HG02884 (cell line): ENCODE measurements at regions not wholly inside any gene's neighbourhood (a gene's known extent, or its start where the extent isn't known, plus 50 kb on each side); places are given as distances from the start of the nearest gene placed in this dataset.
A peak's percentile ranks its signal among the peaks of the same experiment; 100 is the strongest.

Source experiments
- ATAC-seq: cut with Tn5 transposase; IDR thresholded peaks from one replicate; pipeline ENCODE4 v1.9.1; 2021; ENCODE audit warnings: mild to moderate bottlenecking, moderate library complexity; ENCODE audit not compliant: unreplicated experiment

DNA sequence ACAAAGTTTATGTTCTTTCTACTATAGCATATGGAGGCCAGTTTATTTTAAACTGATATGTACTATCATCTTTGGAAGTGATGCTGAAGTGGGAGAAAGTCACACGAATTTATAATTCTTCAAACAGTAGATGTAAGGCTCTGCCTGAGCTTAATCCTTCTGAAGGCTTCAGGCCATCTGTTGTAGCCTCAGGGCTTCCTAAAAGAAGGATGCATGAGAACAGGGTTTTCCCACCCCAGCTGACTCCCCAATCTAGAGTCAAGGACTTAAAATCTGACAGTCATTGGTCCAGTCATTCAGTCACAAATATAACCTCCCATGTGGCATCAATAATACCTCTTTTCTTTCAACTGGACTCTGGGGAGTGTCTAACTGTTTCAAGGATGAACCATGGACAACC lies 330.5 kb downstream of the KCNS3 start:
- ATAC-seq, result no peak

GRCh38 chr2:18200771-18201170 lies 322.3 kb downstream of the KCNS3 start:
- ATAC-seq, result no peak

DNA sequence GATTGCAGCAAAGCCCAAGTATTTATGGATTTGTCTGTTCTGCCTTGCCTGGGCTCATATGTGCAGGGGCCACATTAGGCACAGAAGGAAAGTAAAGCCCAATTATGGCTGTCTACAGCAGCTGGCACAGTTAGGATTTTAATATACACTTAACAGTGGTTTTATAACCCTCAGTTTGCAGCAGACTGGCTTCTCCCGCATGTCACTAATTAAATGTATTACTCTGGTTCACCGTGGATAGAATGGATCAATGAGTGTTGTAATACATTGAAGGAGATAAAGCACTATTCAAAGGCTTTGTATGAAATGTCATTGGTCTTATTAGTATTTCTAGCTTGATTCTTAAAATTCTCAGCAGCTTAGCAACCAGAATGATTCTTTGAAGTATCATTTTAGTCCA lies 320.2 kb downstream of the KCNS3 start:
- no peak for ATAC-seq

DNA sequence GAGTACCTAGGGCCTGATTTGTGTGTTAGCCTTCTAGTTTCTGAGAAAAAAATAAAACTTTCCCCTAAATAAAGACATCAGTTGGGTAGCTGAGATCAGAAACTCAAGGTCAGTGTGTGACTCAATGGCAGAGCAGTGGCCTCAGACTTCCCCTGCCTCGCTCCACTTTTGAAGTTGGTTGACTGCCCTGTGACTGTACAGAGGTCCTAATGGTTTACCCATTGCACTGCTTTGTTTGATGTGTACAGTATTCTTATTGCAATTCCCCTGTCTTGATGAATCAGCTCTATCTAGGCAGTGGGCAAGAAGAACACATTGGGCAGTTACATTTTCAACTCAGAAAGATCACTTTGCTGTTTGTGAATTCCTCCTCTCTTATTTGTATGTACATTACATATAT lies 315.7 kb downstream of the KCNS3 start:
- no peak for ATAC-seq

DNA sequence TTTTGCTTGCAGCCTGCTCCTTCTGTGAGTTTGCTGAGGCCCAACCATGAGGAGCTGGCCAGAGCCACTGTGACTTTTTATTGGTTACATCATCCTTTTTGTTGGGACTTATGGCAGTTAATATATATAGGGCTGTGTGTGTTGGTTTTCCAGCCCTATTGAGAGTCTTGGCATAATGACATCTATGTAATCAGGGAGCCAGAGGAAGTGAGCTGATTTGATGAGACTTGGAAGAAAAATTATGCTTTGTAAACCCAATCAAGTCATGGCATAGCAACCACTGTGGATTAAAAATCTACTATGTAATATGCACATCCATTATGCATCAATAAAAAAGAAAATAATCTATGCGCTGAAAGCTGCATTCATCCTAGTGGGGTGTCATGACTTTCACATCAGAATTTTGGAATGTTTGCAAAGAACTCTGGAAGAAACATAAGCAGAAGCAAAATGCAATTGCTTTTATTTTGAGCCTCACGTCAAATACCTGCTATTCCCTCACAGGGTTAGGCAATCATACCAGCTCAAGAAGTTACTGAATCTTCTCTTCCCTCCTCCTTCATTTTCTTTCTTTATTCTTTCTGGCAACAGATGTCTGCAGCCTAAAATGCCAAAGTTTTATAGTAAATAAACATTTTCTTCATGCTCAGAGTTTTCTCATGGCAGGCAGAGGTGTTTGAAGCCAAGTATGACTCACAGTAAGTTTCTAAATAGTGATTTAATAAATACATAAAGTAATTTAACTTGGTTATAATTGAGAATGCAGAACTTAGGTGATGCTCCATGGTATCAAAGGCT lies 308.5 kb downstream of the KCNS3 start:
- ATAC-seq, result no peak

- no peak for ATAC-seq
Observed at GRCh38 chr2:18182861-18183260, 304.4 kb downstream of the KCNS3 start.

GRCh38 chr2:18180912-18181311 lies 302.4 kb downstream of the KCNS3 start:
- ATAC-seq, result no peak

- ATAC-seq, result no peak
Observed at GRCh38 chr2:18180031-18180610, 301.7 kb downstream of the KCNS3 start.

- peak; percentile 90 for ATAC-seq
Observed at GRCh38 chr2:18178736-18179349, 300.4 kb downstream of the KCNS3 start.

DNA sequence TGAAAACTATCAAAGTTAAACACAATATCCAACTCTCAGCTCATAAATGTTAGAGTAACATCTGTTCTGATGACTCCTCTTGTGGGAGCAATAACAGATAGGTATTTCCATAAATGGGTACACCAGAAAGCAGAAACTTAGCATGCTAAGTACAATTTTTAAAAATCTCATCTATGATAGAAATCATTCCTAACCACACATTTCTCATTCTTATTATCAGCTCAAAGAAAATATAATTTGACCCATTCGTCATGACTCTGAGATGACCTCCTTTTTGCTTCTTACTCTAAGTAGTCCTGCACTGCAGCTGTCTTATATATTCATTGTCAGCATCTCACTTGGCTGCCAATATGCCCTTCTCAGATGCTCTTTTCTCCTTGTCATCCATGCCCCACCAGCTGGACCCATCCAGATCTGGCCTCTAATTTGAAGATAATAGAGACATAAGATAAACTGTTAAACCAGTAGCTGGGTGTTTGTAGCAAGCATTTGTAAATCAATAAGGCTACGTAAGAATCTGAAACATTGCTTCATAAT lies 298.3 kb downstream of the KCNS3 start:
- ATAC-seq, result no peak

DNA sequence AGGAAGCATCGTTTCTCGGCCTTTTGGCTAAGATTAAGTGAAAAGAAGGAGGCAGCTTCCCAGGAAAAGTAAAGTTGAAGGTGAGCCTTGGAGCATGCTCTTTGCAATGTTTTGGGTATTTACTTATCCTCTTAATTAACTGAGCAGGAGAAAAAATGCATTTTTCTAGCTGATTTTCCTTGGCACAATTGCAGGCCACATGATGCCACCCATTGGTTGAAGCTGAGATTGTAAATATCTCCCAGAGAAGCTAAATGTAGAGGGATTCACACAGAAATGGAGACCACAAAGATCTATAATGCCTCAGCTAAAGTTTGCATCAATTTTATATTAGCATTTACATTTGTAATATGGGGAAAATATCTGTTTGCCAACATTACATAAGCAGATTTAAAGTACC lies 294.1 kb downstream of the KCNS3 start:
- no peak for ATAC-seq

DNA sequence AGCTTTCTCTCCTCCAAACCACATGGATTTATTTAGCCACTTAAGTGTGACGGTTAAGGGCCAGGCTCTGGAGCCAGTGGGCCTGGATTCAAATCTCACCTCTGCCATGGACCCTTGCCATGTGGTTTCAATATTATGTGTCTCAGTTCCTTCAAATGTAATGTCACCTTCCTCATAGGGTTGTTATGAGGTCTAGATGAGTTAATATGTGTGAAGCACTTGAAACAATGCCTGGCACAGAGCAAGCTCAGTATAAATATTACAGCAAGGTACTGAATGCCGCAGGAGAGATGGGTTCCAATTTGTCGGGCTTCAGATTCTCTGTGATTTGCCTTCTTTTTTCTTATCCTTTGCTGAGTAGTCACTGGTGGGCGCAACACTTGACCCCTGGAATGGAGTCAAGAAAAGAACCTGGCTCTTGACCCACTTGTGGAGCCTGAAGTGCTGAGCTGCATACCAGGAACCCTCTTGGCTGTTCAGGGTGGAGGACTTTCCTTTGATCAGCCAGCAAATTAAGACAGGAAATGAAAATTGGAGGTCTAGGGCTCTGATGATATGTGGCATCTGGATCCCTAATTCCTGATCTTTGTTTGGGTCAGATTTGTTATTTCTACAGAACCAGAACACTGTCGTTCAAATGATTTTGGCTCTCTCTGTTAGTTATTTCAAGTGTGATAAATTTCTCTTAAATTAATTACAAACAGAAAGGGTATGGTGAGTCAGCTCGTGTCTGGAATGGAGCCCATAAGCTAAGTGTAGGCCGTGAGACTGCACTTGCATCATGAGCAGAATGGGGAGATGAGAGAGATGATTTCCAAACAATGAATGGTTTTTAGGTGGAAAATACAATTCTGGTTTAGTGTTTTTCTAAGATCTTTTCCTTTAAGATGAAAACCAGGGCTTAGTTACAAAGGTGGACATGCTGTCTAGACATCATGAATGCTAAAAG lies 293.0 kb downstream of the KCNS3 start:
- no peak for ATAC-seq

DNA sequence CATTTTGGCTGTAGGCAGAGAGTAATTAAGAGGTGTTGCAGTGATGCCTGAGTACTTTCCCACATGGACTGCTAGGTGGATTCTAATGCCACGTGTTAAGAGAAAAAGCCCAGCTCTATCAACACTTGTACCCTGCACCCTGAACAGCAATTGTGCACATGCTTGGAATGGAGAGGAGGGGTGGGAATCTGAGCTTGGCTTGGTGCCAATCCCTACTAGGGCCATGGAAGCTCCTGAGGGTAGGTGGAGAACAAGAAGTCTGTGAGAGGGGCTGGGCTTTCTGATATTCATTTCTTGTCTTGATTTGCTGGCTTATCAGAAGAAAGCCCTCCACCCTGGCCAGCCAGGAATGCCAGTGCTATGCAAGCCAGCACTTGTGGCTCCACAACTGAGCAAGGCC lies 292.2 kb downstream of the KCNS3 start:
- no peak for ATAC-seq

GRCh38 chr2:18169893-18170175 lies 291.4 kb downstream of the KCNS3 start:
- no peak for ATAC-seq

GRCh38 chr2:18169121-18169892 lies 290.8 kb downstream of the KCNS3 start:
- no peak for ATAC-seq

DNA sequence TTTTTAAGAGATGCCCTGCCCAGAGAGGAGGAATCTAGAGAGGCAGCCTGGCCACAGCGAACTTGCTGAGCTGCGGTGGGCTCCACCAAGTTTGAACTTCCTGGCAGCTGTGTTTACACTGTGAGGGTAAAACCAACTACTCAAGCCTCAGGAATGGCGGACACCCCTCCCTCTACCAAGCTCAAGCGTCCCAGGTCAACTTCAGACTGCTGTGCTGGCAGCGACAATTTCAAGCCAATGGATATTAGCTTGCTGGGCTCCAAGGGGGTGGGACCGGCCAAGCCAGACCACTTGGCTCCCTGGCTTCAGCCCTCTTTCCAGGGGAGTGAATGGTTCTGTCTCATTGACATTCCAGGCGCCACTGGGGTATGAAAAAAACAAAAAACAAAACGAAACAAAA lies 289.4 kb downstream of the KCNS3 start:
- no peak for ATAC-seq

- no peak for ATAC-seq
Observed at GRCh38 chr2:18161681-18162080, 283.2 kb downstream of the KCNS3 start.

GRCh38 chr2:18159896-18160295 lies 281.4 kb downstream of the KCNS3 start:
- no peak for ATAC-seq

- ATAC-seq, result no peak
Observed at GRCh38 chr2:18156421-18156820, 278.0 kb downstream of the KCNS3 start.

DNA sequence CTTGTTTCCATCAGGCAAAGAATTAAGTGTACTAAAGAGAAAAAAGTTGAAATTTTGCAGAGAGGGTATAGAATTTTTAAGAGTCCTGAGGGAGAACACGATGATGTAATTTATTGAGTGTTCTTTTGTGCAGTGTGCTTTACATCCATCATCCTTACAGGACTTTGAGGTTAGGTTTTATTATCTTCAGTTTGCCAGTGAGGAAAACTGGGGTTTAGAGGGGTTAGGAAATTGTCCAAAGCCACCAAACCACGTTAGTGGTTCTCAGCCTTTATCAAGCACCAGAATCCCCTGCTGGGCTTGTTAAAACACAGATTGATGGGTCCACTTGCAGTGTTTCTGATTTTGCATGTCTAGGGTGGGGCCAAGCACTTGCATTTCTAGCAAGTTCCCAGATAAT lies 277.5 kb downstream of the KCNS3 start:
- ATAC-seq, result no peak
